Esophagus muscularis mucosa (tissue), 4 donors: ENCODE measurements at regions not wholly inside any gene's neighbourhood (a gene's known extent, or its start where the extent isn't known, plus 50 kb on each side); places are given as distances from the start of the nearest gene placed in this dataset.

Experiments used
- DNase-seq: peaks from one replicate; pipeline ENCODE4 v3.0.0-alpha.2; 2017; ENCODE audit errors: extremely low spot score
- H3K27ac ChIP-seq, 4 donors: fragments of 200-600 bp; sonication (generic); replicated peaks in 1 of 4; 1 replicate in 3 of 4; 2 replicates in 1 of 4; pipeline ENCODE4 v1.5.1; 2016 to 2019; ENCODE audit warnings: mild to moderate bottlenecking in 1 of 4
- H3K27me3 ChIP-seq, 4 donors: fragments of 200-600 bp; sonication (generic); one replicate each; pipeline versions ENCODE4 v1.5.1 to v1.6.0; 2016 to 2019
- H3K36me3 ChIP-seq, 4 donors: fragments of 200-600 bp; sonication (generic); one replicate each; pipeline ENCODE4 v1.5.1; 2016 to 2019
- H3K4me1 ChIP-seq, 4 donors: fragments of 200-600 bp; sonication (generic); one replicate each; pipeline ENCODE4 v1.5.1; 2016 to 2019
- H3K4me3 ChIP-seq, 4 donors: fragments of 200-600 bp; sonication (generic); 1 replicate in 2 of 4; 2 replicates in 2 of 4; pipeline ENCODE4 v1.5.1; 2016 to 2019; ENCODE audit warnings: mild to moderate bottlenecking in 4 of 4, moderate library complexity in 1 of 4
- H3K9me3 ChIP-seq, 4 donors: fragments of 200-600 bp; sonication (generic); 1 replicate in 3 of 4; 2 replicates in 1 of 4; pipeline ENCODE4 v1.5.1; 2016 to 2019
- EP300 ChIP-seq: sonication (generic); formaldehyde crosslinking; IDR thresholded peaks from one replicate; pipeline ENCODE4 v1.6.1; 2017; ENCODE audit warnings: antibody characterized with exemption
- POLR2A ChIP-seq: fragments of 450-650 bp; IDR thresholded peaks from one replicate; pipeline ENCODE4 v1.6.1; 2017; ENCODE audit warnings: antibody characterized with exemption, moderate library complexity, mild to moderate bottlenecking, low read depth
- POLR2AphosphoS5 ChIP-seq, 2 donors: sonication (generic); formaldehyde crosslinking; IDR thresholded peaks; one replicate each; pipeline ENCODE4 v1.6.1; 2017; ENCODE audit warnings: antibody characterized with exemption in 2 of 2
- WGBS: methylation state at CpG from one replicate; pipeline ENCODE4 v1.1.5; 2018; 5-methylcytosine and 5-hydroxymethylcytosine counted together
- intact Hi-C: fragments of 100-400 bp; cut with DNase I; formaldehyde crosslinking; loops from one replicate; pipeline ENCODE4 v1.15.1; 2023
- TF ChIP-seq, protein P1 (sequence below), 3 experiments: fragments of 200-600 bp in 2 of 3; fragments of 450-650 bp in 1 of 3; sonication (generic) in 2 of 3; IDR thresholded peaks; one replicate each; pipeline ENCODE4 v1.5.1; 2017 to 2019; ENCODE audit warnings: antibody characterized with exemption in 3 of 3, mild to moderate bottlenecking in 2 of 3, moderate library complexity in 1 of 3

DNA sequence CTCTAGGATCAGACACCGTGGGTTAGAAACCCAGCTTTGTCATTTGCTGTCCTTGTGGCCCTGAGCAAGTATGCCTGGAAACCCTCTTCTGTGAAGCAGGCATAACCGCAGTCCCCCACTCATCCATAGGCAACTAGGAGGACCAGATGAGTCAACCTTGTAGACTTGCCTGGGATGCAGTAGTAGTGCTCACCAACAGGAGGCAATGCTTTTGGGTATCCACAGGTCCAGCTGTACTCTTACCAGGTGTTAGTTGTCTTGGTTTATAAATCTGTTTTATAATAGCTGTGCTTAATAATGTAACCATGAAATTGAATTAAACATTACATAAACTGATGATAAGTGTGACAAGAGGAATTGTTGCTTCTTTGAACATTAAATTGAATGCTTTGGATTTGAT, 389.3 kb downstream of the IL20RB start:
- intact Hi-C loops, result no loop called here
- no peak overlapping the region for H3K27ac ChIP-seq
- TF ChIP-seq POLR2AphosphoS5 (IDR thresholded peaks at IDR 0.05) (no peak), EP300 (no peak), POLR2A (no peak)
- TF ChIP-seq, protein P1, sequence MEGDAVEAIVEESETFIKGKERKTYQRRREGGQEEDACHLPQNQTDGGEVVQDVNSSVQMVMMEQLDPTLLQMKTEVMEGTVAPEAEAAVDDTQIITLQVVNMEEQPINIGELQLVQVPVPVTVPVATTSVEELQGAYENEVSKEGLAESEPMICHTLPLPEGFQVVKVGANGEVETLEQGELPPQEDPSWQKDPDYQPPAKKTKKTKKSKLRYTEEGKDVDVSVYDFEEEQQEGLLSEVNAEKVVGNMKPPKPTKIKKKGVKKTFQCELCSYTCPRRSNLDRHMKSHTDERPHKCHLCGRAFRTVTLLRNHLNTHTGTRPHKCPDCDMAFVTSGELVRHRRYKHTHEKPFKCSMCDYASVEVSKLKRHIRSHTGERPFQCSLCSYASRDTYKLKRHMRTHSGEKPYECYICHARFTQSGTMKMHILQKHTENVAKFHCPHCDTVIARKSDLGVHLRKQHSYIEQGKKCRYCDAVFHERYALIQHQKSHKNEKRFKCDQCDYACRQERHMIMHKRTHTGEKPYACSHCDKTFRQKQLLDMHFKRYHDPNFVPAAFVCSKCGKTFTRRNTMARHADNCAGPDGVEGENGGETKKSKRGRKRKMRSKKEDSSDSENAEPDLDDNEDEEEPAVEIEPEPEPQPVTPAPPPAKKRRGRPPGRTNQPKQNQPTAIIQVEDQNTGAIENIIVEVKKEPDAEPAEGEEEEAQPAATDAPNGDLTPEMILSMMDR (IDR thresholded peaks at IDR 0.05), result no peak
- H3K9me3 ChIP-seq, result no peaks in the 10 kb centered on the region
- 70% methylated on average over 2 of the region's 2 CpGs for WGBS
- H3K27me3 ChIP-seq, result no peaks in the 10 kb centered on the region
- no peak for DNase-seq
- no peak overlapping the region for H3K4me3 ChIP-seq
- H3K4me1 ChIP-seq, result no peaks in the 10 kb centered on the region
- H3K36me3 ChIP-seq, result no peaks in the 10 kb centered on the region

DNA sequence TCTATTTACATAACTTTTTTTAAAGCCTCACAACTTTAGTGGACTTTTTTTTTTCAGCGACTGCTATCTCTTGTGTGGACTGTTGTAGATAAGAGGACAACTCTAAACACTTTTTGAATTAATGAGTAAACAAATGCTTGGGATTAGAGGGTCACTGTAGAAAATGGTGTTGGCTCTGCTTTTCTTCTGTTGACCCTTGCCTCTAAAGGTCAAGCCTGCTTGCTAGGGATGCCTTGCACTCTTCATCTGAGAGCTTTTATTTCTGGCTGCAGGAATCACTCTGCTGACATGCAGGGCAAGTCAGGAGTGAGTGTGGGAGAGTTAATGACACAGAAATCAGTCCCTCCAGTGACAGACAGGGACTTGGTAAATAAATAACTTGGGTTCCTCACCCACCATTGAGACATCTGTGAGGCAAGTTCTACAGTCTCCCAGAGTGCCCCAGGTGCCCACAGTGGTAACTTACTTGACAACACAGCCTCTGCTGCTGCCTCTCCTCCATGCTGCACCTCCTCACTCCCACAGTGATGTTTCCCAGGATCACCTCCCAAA, 390.1 kb downstream of the IL20RB start:
- 10% methylated on average over 1 of the region's 1 CpG for WGBS
- DNase-seq, result no peak
- H3K4me3 ChIP-seq, result no peak overlapping the region
- intact Hi-C loops, result no loop called here
- no peaks in the 10 kb centered on the region for H3K4me1 ChIP-seq
- TF ChIP-seq POLR2A (no peak), EP300 (no peak), POLR2AphosphoS5 (IDR thresholded peaks at IDR 0.05) (no peak)
- TF ChIP-seq, protein P1 (IDR thresholded peaks at IDR 0.05), result no peak
- H3K27me3 ChIP-seq, result no peaks in the 10 kb centered on the region
- H3K9me3 ChIP-seq, result no peaks in the 10 kb centered on the region
- no peak overlapping the region for H3K27ac ChIP-seq
- H3K36me3 ChIP-seq, result no peaks in the 10 kb centered on the region

- TF ChIP-seq EP300 (no peak), POLR2A (no peak), POLR2AphosphoS5 (IDR thresholded peaks at IDR 0.05) (no peak)
- TF ChIP-seq, protein P1 (IDR thresholded peaks at IDR 0.05), result no peak
- Histone ChIP-seq H3K27ac (no peak overlapping the region), H3K36me3 (no peaks in the 10 kb centered on the region), H3K27me3 (no peaks in the 10 kb centered on the region), H3K4me1 (no peaks in the 10 kb centered on the region), H3K9me3 (no peaks in the 10 kb centered on the region), H3K4me3 (no peak overlapping the region)
- intact Hi-C loops, result no loop called here
- no peak for DNase-seq
- 64% methylated on average over 7 of the region's 7 CpGs for WGBS
Measured at GRCh38 chr3:137348936-137349335, 391.2 kb downstream of the IL20RB start.

- WGBS, result 79% methylated on average over 8 of the region's 8 CpGs
- no peak for DNase-seq
- no peak overlapping the region for H3K4me3 ChIP-seq
- H3K36me3 ChIP-seq, result no peaks in the 10 kb centered on the region
- intact Hi-C loops, result no loop called here
- H3K4me1 ChIP-seq, result no peaks in the 10 kb centered on the region
- H3K9me3 ChIP-seq, result no peaks in the 10 kb centered on the region
- H3K27ac ChIP-seq, result no peak overlapping the region
- H3K27me3 ChIP-seq, result no peaks in the 10 kb centered on the region
- no peak for TF ChIP-seq POLR2A
- TF ChIP-seq POLR2AphosphoS5 (IDR thresholded peaks at IDR 0.05), result no peak
- TF ChIP-seq EP300, result no peak
- TF ChIP-seq, protein P1 (IDR thresholded peaks at IDR 0.05), result no peak
Measured at GRCh38 chr3:137349557-137350348, 392.0 kb downstream of the IL20RB start.
